SK-N-SH treated with all-trans-retinoic acid at 6 μM for 48 hours (cell line): ENCODE measurements at regions not wholly inside any gene's neighbourhood (a gene's known extent, or its start where the extent isn't known, plus 50 kb on each side); places are given as distances from the start of the nearest gene placed in this dataset.

Experiments used
- ATAC-seq: fragments of 200-7000 bp; cut with Tn5 transposase; 3 replicates; pipeline ENCODE4 v1.9.1; 2020; ENCODE audit warnings: mild to moderate bottlenecking, moderate library complexity
- ARNTL ChIP-seq: fragments of 450-650 bp; formaldehyde crosslinking; IDR thresholded peaks from 2 replicates; pipeline ENCODE4 v1.5.0; 2020; ENCODE audit warnings: low read depth, mild to moderate bottlenecking, moderate library complexity, borderline replicate concordance
- CSDC2 ChIP-seq: fragments of 250-450 bp; sonication (Bioruptor Pico); IDR thresholded peaks from 2 replicates; pipeline ENCODE4 v1.5.0; 2020; ENCODE audit warnings: mild to moderate bottlenecking, moderate library complexity
- ESRRG ChIP-seq: fragments of 250-450 bp; sonication (Bioruptor Pico); IDR thresholded peaks from 2 replicates; pipeline ENCODE4 v1.6.1; 2021; ENCODE audit warnings: mild to moderate bottlenecking
- GLIS3 ChIP-seq: fragments of 250-450 bp; sonication (Bioruptor Pico); IDR thresholded peaks from 2 replicates; pipeline ENCODE4 v1.5.0; 2020; ENCODE audit warnings: mild to moderate bottlenecking, moderate library complexity
- ISL1 ChIP-seq: fragments of 250-450 bp; sonication (Bioruptor Pico); IDR thresholded peaks from 2 replicates; pipeline ENCODE4 v2.1.2; 2022; ENCODE audit warnings: mild to moderate bottlenecking, moderate library complexity
- OSR1 ChIP-seq: fragments of 250-450 bp; sonication (Bioruptor Pico); IDR thresholded peaks from 2 replicates; pipeline ENCODE4 v1.8.0; 2022; ENCODE audit warnings: moderate library complexity, mild to moderate bottlenecking, inconsistent platforms
- PPARA ChIP-seq: fragments of 250-450 bp; sonication (Bioruptor Pico); IDR thresholded peaks from 2 replicates; pipeline ENCODE4 v1.5.0; 2020; ENCODE audit warnings: mild to moderate bottlenecking, borderline replicate concordance
- RARB ChIP-seq: fragments of 250-450 bp; sonication (Bioruptor Pico); IDR thresholded peaks from 2 replicates; pipeline ENCODE4 v1.8.0; 2021; ENCODE audit warnings: mild to moderate bottlenecking, moderate library complexity
- SNAI2 ChIP-seq: fragments of 250-450 bp; sonication (Bioruptor Pico); IDR thresholded peaks from 2 replicates; pipeline ENCODE4 v1.5.0; 2020; ENCODE audit warnings: mild to moderate bottlenecking, moderate library complexity
- TCF4 ChIP-seq: fragments of 250-450 bp; sonication (Bioruptor Pico); IDR thresholded peaks from 2 replicates; pipeline ENCODE4 v1.8.0; 2021; ENCODE audit warnings: mild to moderate bottlenecking, moderate library complexity, borderline replicate concordance
- TOX ChIP-seq: fragments of 250-450 bp; sonication (Bioruptor Pico); IDR thresholded peaks from 2 replicates; pipeline ENCODE4 v1.8.0; 2021; ENCODE audit warnings: mild to moderate bottlenecking, moderate library complexity, borderline replicate concordance
- ZFP3 ChIP-seq: fragments of 250-450 bp; sonication (Bioruptor Pico); IDR thresholded peaks from 2 replicates; pipeline ENCODE4 v1.5.0; 2020; ENCODE audit warnings: mild to moderate bottlenecking, moderate library complexity
- ZFP30 ChIP-seq: fragments of 450-650 bp; formaldehyde crosslinking; IDR thresholded peaks from 2 replicates; pipeline ENCODE4 v1.5.0; 2022; ENCODE audit warnings: mild to moderate bottlenecking, moderate library complexity
- ZNF565 ChIP-seq: fragments of 450-650 bp; formaldehyde crosslinking; conservative IDR thresholded peaks from 2 replicates; pipeline ENCODE4 v1.5.0; 2020; ENCODE audit warnings: low read depth, mild to moderate bottlenecking, moderate library complexity
- ZNF70 ChIP-seq: fragments of 450-650 bp; formaldehyde crosslinking; IDR thresholded peaks from 2 replicates; pipeline ENCODE4 v1.5.0; 2020; ENCODE audit warnings: mild to moderate bottlenecking, moderate library complexity
- TF ChIP-seq, protein P1 (sequence below): fragments of 250-450 bp; sonication (Bioruptor Pico); IDR thresholded peaks from 2 replicates; pipeline ENCODE4 v1.5.0; 2020; ENCODE audit warnings: mild to moderate bottlenecking, moderate library complexity
- TF ChIP-seq, protein P2 (sequence below): fragments of 250-450 bp; sonication (Bioruptor Pico); IDR thresholded peaks from 2 replicates; pipeline ENCODE4 v1.5.1; 2020; ENCODE audit warnings: low read depth, mild to moderate bottlenecking, moderate library complexity
- TF ChIP-seq, protein P3 (sequence below): fragments of 250-450 bp; sonication (Bioruptor Pico); IDR thresholded peaks from 2 replicates; pipeline ENCODE4 v1.8.0; 2020; ENCODE audit warnings: mild to moderate bottlenecking, moderate library complexity, borderline replicate concordance
- TF ChIP-seq, protein P4 (sequence below): fragments of 250-450 bp; sonication (Bioruptor Pico); IDR thresholded peaks from 2 replicates; pipeline ENCODE4 v1.5.1; 2021; ENCODE audit warnings: mild to moderate bottlenecking, moderate library complexity

DNA sequence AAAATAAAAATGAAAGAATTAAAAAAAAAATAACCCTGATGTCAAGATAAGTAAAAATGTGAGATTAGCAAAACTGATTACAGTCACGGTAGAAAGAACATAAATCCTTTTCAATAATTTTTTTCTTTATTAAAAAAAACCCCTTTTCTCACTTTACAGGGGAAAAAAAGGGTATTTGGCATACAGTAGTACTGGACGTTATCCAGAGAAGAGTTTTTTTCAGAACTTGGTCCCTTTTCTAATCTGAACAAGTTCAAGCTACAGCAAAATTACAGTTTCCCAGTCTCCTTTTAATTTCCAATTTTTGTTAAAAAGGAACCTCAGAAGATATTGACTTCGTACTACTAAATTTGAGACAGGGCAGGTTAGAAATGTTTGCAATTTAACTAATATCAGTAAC, 134.7 kb upstream of the DCN start (continued):
- TF ChIP-seq RARB (CRISPR knock-in tag) = no peak
- no peak for TF ChIP-seq ZNF565 (CRISPR knock-in tag)
- TF ChIP-seq ISL1 (CRISPR knock-in tag) = no peak
- TF ChIP-seq OSR1 (CRISPR knock-in tag) = no peak
- no peak for TF ChIP-seq ESRRG (CRISPR knock-in tag)

DNA sequence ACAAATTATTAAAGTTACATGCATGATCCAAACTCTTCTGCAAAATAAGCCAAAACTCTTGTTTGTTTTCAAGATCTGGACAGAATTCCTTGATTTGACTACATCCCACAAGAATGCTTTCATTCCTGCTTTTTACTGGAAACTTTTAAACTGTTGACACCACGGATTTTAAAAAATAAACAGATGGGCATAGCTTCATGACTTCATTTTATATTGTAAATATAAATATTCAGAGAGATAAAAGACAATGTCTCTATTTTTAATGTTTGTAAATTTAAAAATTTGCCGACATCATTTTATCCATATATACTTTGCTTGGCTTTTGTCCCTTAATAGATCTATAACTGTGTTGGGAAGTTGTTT, 134.3 kb upstream of the DCN start:
- TF ChIP-seq GLIS3 (CRISPR knock-in tag) (no peak), TOX (CRISPR knock-in tag) (0 out of 2 replicates have a peak, but pooled peaks have one; percentile 19), CSDC2 (CRISPR knock-in tag) (no peak), TCF4 (CRISPR knock-in tag) (no peak), PPARA (CRISPR knock-in tag) (no peak)
- TF ChIP-seq, protein P1, sequence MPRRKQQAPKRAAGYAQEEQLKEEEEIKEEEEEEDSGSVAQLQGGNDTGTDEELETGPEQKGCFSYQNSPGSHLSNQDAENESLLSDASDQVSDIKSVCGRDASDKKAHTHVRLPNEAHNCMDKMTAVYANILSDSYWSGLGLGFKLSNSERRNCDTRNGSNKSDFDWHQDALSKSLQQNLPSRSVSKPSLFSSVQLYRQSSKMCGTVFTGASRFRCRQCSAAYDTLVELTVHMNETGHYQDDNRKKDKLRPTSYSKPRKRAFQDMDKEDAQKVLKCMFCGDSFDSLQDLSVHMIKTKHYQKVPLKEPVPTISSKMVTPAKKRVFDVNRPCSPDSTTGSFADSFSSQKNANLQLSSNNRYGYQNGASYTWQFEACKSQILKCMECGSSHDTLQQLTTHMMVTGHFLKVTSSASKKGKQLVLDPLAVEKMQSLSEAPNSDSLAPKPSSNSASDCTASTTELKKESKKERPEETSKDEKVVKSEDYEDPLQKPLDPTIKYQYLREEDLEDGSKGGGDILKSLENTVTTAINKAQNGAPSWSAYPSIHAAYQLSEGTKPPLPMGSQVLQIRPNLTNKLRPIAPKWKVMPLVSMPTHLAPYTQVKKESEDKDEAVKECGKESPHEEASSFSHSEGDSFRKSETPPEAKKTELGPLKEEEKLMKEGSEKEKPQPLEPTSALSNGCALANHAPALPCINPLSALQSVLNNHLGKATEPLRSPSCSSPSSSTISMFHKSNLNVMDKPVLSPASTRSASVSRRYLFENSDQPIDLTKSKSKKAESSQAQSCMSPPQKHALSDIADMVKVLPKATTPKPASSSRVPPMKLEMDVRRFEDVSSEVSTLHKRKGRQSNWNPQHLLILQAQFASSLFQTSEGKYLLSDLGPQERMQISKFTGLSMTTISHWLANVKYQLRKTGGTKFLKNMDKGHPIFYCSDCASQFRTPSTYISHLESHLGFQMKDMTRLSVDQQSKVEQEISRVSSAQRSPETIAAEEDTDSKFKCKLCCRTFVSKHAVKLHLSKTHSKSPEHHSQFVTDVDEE (CRISPR knock-in tag) = no peak
- TF ChIP-seq, protein P2, sequence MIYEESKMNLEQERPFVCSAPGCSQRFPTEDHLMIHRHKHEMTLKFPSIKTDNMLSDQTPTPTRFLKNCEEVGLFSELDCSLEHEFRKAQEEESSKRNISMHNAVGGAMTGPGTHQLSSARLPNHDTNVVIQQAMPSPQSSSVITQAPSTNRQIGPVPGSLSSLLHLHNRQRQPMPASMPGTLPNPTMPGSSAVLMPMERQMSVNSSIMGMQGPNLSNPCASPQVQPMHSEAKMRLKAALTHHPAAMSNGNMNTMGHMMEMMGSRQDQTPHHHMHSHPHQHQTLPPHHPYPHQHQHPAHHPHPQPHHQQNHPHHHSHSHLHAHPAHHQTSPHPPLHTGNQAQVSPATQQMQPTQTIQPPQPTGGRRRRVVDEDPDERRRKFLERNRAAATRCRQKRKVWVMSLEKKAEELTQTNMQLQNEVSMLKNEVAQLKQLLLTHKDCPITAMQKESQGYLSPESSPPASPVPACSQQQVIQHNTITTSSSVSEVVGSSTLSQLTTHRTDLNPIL = no peak
- TF ChIP-seq, protein P3, sequence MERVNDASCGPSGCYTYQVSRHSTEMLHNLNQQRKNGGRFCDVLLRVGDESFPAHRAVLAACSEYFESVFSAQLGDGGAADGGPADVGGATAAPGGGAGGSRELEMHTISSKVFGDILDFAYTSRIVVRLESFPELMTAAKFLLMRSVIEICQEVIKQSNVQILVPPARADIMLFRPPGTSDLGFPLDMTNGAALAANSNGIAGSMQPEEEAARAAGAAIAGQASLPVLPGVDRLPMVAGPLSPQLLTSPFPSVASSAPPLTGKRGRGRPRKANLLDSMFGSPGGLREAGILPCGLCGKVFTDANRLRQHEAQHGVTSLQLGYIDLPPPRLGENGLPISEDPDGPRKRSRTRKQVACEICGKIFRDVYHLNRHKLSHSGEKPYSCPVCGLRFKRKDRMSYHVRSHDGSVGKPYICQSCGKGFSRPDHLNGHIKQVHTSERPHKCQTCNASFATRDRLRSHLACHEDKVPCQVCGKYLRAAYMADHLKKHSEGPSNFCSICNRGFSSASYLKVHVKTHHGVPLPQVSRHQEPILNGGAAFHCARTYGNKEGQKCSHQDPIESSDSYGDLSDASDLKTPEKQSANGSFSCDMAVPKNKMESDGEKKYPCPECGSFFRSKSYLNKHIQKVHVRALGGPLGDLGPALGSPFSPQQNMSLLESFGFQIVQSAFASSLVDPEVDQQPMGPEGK (CRISPR knock-in tag) = no peak
- TF ChIP-seq, all 23 proteins: peak for 1
- peak; percentile 24; the same call in 1 of the 3 replicates for ATAC-seq

DNA sequence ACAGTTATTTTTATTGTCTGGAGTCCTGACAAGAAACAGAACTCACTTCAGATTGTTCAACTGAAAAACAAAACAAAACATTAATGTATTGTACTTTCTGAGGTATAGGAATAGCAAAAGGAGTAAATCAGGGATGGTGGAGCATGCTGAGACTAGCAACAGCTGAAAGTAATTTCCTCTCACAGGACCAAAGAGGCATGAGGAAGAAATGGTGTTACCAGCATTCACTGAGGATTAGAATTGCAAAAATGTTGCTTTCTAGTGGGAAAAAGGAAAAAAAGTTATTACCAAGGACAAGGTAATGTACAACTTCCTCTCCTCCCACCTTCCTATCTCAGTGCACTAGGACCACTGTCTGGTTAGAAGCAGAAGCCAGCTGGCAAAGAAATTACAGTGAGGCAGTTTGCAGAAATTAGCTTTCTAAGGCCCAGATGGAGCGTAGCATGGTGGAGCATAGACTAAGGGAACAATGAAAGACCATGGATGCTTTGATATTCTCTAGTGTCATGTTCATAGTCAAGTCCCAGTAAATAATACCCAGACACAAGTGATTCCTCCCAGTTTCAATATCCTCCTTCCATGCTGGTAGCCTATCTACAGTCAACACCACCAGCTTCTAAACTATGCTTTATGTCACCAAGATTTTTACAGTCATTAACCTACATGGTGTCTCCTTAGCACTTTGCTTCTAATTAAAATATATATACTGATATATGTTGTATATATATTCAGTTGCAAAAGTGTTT, 133.7 kb upstream of the DCN start:
- TF ChIP-seq SNAI2 (CRISPR knock-in tag) = no peak
- TF ChIP-seq, protein P3 (CRISPR knock-in tag) = no peak
- no peak for TF ChIP-seq ZNF70 (CRISPR knock-in tag)
- TF ChIP-seq, protein P1 (CRISPR knock-in tag) = no peak
- no peak for TF ChIP-seq ZNF565 (CRISPR knock-in tag)
- no peak for TF ChIP-seq CSDC2 (CRISPR knock-in tag)
- TF ChIP-seq TOX (CRISPR knock-in tag) = no peak
- TF ChIP-seq ZFP30 (CRISPR knock-in tag) = no peak
- no peak for ATAC-seq

DNA sequence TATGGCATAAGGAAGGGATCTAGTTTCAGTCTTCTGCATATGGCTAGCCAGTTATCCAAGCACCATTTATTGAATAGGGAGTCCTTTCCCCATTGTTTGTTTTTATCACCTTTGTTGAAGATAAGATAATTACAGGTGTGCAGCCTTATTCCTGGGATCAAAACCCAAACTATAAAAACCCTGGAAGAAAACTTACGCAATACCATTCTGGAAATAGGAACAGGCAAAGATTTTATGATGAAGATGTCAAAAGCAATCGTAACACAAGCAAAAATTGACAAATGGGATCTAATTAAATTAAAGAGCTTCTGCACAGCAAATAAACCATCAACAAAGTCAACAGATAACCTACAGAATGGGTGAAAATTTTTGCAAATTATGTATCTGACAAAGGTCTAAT, 128.5 kb upstream of the DCN start:
- ATAC-seq = no peak
- TF ChIP-seq ZFP3 (CRISPR knock-in tag) (no peak), ZNF565 (CRISPR knock-in tag) (no peak), CSDC2 (CRISPR knock-in tag) (no peak), ZFP30 (CRISPR knock-in tag) (no peak), ZNF70 (CRISPR knock-in tag) (no peak), ARNTL (CRISPR knock-in tag) (no peak), TOX (CRISPR knock-in tag) (no peak)
- TF ChIP-seq, protein P4, sequence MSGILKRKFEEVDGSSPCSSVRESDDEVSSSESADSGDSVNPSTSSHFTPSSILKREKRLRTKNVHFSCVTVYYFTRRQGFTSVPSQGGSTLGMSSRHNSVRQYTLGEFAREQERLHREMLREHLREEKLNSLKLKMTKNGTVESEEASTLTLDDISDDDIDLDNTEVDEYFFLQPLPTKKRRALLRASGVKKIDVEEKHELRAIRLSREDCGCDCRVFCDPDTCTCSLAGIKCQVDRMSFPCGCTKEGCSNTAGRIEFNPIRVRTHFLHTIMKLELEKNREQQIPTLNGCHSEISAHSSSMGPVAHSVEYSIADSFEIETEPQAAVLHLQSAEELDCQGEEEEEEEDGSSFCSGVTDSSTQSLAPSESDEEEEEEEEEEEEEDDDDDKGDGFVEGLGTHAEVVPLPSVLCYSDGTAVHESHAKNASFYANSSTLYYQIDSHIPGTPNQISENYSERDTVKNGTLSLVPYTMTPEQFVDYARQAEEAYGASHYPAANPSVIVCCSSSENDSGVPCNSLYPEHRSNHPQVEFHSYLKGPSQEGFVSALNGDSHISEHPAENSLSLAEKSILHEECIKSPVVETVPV (CRISPR knock-in tag) = no peak
- TF ChIP-seq, protein P3 (CRISPR knock-in tag) = no peak
